ENCODE measurements at regions not wholly inside any gene's neighbourhood (a gene's known extent, or its start where the extent isn't known, plus 50 kb on each side); places are given as distances from the start of the nearest gene placed in this dataset.
"Not testable (repeated sequence)": the region's sequence is repeated elsewhere in the genome, so short reads cannot be mapped to it uniquely, and the experiment has no call there.

DNA sequence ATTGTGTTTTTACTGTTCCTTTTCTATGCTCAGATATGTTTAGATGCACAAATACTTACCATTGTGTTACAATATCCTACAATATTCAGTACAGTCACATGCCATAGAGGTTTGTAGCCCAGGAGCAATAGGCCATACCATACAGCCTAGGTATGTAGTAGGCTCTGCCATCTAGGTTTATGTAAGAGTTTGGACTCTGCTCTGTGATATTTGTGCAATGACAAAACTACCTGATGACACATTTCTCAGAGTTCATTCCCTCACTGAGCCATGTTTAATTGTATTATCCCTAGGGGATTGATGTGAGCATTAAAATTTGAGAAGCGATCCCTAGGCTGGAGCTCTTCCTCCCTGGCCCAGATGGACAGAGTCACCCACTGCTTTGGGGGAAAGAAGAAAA lies 270.0 kb upstream of the PROK2 start:
- no peak for DNase-seq (ENCODE audit: low spot score)

DNA sequence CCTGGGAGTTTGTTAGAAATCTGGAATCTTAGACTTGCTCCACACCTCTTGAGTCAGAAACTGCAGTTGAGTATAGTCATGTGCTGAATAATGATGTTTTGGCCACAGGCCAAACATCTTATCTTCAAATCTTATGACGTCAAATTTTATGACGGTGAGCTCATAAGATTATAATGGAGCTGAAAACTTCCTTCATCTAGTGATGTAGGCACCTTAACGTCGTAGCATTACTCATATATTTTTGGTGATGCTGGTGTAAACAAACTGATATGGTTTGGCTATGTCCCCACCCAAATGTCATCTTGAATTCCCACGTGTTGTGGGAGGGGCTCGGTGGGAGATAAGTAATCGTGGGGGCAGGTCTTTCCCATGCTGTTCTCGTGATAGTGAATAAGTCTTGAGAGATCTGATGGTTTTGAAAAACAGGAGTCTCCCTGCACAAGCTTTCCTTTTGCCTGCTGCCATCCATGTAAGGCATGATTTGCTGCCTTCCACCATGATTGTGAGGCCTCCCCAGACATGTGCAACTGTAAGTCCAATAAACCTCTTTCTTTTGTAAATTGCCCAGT lies 268.0 kb upstream of the PROK2 start:
- DNase-seq (ENCODE audit: low spot score): no peak

DNA sequence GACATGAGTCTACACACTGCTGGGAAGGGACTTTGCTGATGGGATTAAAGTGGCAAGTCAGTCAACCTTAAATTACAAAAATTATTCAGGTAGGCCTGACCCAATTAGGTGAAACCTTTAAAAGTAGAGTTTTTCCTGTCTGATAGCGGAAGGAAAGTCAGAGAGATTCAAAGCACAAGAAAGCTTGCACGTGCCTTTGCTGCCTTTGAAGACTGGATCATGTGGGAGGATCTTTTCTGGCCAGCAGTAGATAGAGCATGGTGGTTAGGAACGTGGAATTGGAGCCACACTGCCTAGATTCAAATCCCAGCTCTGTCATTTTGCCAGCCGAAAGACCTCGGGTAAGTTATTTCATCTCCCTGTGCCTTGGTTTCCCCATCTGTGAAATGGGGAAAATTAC lies 265.8 kb upstream of the PROK2 start:
- no peak for DNase-seq (ENCODE audit: low spot score)

DNA sequence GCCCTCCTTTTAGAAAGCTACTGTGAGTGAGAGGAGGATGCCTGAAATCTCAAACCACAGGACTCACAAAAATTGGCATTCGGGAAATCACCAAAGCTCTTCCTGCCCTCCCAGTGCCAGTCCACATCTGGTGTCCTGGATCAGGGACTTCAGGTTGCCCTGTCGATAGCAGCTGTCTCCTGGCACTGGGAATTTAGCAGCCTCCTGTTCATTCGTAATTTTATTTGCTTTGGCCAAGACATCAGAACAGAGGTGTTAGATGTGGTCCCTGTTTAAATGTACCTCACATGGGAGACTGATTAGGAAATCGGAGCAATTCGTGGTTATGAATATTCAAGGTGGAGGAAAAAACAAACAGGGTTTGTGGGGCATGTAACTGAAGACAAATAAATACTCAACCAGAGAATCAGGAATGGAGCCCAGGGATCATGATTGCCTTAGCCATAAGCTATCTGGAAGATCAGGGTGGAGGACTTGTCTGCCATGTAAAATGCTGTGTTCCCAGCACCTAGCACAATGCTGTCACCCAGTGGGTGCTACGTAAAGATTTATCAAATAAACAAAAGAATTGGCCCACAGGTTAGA lies 265.2 kb upstream of the PROK2 start:
- DNase-seq (ENCODE audit: low spot score): no peak

DNA sequence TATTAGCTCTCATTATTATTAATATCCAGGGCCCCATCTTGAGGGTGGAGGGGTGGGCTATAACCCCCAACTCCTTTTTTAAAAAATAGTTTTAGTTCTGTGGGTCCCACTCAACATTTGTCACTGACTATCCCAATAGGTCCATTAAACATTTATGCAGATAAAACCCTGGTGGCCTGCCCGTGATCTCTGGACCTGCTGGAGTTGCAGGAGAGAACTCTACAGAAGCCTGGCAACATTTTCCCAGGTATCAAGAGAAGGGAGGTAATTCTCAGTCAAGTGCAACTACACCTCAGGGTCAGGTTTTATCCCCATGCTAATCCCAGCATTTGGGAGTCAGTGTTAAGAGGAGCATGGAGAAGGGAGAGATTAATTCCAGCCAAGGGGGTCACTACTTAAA lies 264.4 kb upstream of the PROK2 start:
- DNase-seq (ENCODE audit: low spot score): no peak

DNA sequence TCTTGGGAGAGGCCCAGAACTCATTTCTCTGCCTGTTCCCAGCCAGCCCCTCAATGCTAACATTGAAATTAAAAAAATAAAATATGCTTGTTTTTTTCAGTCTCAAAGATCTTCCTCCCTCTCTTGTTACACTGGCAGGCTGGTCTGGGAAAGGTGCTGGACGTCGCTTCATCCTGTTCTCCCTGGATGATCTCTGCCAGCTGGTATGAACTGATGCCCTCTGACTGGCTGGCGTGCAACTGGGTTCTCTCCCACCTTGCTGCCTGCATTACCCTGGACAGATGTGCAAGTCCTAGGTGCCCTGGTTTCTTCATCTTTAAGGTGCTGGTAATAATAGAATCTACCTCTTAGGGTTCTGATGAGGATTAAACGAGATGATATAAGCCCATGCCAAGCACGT lies 263.9 kb upstream of the PROK2 start:
- DNase-seq (ENCODE audit: low spot score): no peak

DNA sequence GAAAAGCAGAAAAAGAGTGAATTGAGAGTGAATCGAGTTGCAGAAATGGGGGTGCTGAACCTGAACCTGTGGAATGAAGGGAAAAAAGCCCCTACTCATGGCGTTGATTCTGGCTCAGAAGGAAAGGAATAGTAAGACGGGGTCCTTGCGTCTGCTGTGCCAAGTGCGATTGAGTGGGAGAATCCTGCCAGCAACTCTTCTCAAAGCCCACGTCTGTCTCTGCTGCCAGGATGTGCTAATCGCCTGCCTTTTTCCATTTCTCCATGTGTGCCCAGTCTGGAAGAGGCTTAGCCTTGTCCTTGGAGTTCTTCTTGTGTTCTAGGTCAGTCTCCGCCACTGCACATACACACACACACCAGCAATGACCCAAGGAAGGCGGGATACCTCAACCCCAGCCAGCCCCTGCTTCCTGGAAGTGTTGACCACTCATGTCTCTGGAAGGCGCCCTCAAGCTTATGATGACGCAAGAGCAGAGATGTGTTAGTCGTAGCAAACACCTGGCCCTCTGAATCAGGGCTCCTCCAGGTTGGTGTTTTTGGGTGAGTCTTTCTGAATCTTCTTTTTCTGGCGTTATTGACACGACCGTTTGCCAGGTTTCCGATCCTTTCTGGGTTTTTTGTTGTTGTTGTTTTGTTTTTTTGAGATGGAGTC lies 262.4 kb upstream of the PROK2 start:
- no peak for DNase-seq (ENCODE audit: low spot score)

DNA sequence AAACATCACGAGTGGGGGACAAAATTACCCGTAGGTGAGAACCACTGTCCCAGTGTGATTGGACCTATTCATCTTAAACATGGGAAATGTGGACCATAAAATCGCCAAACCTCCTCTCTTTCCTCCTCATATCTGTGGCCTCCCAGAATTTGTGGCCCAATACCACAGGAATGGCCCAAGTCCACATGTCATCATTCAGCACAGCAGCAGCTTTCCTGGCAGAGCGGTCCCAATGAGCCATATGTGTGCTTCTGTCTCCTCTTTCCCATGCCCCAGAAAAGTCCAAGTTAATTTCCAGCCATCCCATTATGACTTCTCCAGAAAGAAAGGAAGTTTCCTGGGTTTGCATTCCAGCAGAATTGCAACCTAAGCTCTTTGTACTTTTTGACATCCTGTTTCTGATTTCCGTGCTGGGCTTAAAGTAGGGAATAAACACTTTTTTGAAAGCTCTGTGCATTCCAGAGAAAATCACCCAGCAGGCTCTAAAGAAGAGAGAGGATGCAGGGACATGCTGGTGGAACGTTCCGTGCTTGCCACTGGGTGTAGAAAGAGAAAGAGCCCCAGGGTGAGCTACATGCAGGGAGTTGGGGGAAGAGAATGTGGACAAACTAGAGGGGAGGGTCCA lies 259.4 kb upstream of the PROK2 start:
- no peak for DNase-seq (ENCODE audit: low spot score)

DNA sequence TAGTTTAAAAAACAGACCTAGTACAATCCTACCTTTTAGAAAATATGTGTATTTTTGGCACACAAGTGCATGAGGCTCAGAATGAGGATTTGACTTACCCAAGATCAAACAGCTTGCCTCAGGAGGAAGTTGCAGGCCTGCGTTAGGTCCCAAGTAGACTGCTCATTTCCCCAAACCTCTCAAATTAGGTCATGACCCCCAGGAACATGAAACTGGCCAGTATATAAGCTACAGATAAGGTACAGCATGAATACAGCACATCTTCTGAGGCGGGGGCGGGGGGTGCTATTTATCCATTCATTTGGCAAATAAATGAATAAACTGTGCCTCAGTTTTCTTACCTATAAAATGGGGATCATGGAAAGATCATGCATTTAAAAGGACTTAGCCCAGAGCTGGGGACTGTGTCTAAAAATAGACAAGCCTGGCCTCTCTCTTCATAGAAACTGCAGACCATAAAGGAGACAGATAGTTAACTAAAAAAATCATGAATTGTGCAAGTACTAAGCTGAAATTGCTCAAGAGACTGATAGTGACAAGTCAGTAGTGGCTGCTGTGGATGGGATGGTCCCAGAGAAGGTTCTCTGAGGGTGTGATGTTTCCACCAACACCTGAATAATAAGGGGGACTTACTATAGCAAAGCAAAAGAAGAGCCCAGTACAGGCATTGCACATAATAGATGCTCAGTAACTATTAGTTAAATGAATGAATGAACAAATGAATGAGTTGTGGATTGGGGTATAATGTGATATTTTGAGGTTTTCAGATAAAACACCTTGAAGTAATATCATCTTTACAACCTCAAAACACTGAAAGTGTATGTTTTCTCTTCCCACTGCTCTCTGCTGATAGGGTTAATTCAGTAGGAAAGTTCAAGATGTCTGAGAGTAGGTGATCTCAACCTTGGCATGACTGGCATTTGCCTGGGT lies 258.5 kb upstream of the PROK2 start:
- no peak for DNase-seq (ENCODE audit: low spot score)

DNA sequence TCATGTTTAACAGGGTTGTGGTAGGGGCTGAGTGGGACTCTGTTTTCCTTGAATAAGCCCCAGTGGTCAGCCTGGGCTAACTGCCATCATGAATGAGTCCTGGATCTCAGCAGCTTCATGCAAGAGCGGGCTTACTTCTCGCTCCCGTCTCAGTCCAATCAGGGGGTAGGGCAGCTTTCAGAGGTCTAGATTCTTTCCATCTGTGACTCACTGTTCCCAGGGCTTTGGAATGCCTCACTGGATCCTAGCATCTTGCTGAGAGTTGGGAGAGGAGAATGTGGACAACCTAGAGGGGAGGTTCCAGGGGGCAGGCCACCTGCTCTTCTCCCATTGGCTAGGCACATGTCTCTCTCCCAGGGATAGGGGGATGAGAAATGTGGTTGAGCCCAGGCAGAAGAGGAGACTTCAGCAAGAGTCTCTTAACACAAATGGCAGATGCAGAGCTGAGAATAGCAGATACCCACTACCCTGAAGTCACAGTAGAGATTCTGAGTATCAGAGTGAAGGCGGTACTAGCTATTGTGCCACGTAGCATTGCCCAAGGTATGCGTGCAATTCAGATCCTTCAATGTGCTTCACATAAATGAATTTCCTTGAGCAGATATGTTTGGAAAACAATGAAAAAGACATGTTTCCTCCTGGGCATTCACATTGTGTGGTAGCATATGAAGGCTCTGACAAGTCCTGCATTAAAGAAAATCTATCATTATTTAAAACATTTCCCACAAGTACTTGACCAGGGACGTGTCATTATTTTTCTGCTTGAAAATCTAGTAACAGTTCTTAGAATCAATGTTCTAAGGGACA lies 257.7 kb upstream of the PROK2 start:
- DNase-seq (ENCODE audit: low spot score): no peak

DNA sequence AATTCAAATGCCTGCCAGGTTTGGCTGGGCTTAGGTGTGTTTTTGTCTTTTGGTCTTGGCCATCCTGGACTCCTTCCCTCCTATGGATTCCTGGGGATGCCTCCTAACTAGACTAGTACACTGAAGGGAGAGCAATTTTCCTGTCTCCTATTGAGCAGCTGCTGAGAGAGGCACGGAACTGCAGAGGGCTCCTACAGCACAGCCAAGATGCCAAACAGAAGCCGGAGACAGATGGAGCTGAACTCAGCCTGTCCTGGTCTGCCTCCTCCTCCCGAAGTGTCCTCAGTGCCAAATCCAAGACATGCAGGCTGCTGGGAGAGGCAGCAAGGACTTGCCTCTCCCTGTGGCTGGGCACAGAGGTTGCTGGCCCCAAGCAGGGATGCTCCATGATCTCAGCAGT lies 256.6 kb upstream of the PROK2 start:
- DNase-seq (ENCODE audit: low spot score): peak; percentile 97

DNA sequence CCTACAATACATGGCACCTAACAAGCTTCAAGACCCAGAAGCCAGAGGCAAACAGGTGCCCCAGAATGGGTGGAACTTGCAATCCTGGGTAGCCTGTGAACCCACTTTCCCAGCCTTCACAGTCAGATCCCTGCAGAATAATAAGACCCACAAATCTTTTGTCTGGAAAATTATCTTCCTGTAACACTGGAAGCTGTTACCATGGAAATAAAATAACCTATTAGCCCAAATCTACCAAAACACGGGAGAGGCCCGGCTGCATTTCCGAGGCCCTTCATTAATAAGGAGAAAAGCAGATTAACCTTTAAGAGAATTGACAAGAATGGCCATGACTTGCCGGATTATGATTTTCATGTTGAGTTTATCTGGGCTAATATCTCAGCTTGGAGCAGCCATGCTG lies 256.1 kb upstream of the PROK2 start:
- DNase-seq (ENCODE audit: low spot score): no peak

DNA sequence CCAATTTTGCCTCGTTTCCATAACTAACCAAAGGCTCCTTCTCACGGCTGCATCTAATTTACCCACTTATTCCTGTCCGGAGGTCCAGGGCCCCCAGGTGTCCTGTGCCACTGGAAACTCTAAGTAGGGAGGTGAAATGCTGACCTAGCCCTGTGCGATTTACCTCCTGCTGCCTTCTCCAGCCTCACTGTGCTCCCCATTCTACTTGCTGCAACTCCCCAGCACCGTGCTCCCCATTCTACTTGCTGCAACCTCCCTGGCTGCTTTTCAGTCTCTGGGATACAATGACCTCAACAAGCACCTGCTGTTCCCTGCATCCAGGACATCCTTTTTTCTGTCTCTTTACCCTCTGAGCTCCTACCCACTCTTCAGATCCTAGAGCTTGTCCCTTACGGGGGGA lies 254.7 kb upstream of the PROK2 start:
- DNase-seq (ENCODE audit: low spot score): no peak

DNA sequence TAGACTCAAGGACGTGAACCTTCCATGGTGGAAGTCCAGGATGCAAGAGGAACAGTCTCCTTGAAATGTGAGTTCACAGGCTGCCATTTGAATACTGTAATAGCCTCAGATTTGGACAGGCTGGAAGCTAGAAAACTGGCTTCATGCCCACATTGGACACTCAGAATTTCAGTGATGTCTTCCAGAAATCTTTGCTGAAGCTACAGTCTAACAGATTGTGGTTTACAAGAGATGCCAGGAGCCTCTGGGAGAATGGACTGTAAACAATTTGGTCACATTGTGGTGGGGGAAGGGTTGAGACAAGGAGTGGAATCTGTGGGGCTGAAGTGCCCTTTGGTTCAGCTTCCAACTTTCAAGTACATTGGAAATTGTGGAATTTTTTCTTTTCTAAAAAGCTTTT lies 252.0 kb upstream of the PROK2 start:
- DNase-seq (ENCODE audit: low spot score): peak; percentile 22

DNA sequence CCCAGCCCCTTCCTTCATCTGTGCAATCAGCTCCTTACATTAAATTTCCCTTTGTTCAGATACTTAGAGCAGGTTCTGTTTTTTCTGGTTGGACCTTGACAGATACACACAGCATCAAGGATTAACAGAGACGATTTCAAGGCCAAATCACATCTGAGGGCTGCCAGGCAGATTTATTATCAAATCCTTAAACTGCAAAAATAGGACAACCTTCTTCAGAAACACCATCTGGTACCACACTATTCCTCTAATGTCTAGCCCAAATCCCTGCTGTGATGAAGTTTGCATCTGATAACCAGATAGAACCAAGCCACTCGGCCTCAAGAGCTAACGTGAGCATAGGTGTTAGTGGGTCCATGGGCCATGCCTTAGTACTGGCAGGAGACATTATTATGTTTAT lies 250.7 kb upstream of the PROK2 start:
- DNase-seq (ENCODE audit: low spot score): peak; percentile 84

DNA sequence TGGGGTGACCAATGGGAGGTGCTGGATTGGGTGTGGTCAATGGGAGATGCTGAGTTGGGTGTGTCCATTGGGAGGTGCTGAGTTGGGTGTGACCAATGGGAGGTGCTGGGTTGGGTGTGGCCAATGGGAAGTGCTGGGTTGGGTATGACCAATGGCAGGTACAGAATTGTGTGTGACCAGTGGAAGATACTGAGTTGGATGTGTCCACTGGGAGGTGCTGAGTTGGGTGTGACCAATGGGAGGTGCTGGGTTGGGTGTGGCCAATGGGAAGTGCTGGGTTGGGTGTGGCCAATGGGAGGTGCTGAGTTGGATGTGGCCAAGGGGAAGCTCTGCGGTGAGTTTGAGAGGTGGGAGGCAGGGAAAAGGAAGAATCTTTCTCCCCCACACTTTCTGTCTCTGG lies 250.0 kb upstream of the PROK2 start:
- DNase-seq (ENCODE audit: low spot score): no peak

DNA sequence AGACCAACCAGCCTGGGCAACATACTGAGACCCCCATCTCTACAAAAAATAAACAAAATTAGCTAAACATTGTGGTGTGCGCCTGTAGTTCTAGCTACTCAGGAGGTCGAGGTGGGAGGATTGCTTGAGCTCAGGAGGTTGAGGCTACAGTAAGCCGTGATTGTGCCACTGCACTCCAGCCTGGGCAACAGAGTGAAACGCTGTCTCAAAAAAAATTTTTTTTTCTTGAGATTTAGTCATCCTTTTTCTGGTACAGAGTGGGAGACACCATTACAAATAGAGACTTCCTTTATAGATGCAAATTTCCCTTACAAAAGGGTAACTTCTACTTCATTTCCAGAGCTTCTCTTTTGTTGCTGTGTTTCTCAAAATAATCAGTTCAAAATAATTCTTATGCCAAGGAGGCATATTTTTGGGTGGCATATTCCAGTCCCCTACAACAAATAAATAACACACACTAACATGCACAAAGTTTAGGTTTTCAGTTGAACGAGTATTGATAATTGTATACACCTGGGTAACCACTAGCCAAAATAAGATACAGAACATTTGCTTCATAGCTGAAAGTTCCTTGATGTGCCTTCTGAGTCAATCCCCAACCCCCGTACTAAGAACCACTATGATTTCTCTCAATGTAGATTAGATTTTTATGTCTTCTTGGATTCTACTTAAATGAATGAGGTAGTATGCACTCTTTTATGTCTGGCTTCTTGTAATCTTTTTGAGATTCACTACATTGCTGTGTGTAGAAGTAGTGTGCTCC lies 248.9 kb upstream of the PROK2 start:
- no peak for DNase-seq (ENCODE audit: low spot score)

DNA sequence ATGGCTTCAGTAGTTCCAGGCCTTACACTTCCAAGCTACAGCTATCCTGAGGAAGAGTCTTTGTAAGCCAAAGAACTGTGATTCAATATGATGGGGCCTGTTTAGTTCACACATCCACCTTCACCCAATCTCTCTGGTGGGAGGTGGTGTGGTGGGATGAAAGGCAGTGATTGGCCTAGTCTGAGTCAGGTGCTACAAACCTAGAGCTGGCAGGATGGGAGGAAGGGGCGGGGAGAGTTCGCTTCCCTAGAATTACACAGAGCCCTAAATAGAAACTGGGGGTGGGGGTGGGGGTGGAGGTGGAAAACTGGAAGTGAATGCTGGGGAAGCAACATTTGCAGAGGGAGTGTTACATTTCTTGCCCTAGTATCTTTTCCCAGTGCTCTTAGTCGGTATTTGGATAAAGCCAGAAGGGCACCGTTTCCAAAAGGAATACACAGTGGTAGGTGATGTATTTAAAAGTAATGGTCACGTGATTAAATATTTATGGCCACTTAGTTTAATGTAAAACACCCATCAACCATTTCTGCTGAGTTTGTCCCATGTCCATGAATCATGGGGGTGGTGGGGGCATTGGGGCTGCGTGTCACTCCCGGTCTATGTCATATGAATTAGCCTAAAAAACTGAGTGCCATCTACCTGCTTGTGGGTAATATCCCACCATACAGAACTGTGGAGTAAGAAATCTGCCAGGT lies 247.6 kb upstream of the PROK2 start:
- no peak for DNase-seq (ENCODE audit: low spot score)

DNA sequence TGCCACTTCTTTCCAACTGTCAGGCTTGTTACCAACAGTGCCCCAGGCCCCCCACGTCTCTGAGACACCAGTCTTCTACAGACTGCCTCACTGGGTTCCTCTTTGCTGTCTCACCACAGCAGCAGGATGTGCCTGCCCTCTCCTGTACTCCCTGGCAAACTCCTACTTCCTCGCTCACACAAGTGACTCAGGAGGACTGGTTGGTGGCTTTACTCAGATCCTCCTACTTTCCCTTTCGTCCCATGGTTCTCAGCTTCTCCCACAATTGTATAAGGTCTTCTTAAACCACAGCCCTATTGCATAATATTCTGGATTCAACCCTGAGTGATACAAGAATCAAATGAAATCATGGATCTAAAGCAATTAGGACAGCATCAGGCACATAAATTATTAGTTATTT lies 246.6 kb upstream of the PROK2 start:
- no peak for DNase-seq (ENCODE audit: low spot score)

DNA sequence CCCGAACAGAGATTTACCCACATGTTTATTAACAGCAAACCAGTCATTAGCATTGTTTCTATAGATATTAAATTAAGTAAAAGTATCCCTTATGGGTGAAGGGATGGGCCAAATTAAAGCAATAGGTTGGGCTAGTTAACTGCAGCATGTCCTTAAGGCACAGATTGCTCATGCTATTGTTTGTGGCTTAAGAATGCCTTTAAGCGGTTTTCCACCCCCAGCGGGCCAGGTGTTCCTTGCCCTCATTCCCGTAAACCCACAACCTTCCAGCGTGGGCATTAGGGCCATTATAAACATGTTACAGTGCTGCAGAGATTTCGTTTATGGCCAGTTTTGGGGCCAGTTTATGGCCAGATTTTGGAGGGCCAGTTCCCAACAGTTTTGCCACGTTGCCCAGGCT lies 245.3 kb upstream of the PROK2 start:
- DNase-seq (ENCODE audit: low spot score): not testable (repeated sequence)

Measured in cerebellar cortex (tissue), 1 donor.